HepG2 (cell line): ENCODE measurements at regions not wholly inside any gene's neighbourhood (a gene's known extent, or its start where the extent isn't known, plus 50 kb on each side); places are given as distances from the start of the nearest gene placed in this dataset.

Experiments
- TCF7 ChIP-seq: sonication (generic); IDR thresholded peaks from 2 replicates; pipeline ENCODE4 v1.6.1; 2016; ENCODE audit warnings: antibody characterized with exemption, low read depth
- ZNF224 ChIP-seq: sonication (generic); formaldehyde crosslinking; IDR thresholded peaks from 2 replicates; pipeline ENCODE4 v1.5.0; 2020; ENCODE audit warnings: mild to moderate bottlenecking, missing genetic modification reagents
- ZNF556 ChIP-seq: sonication (generic); formaldehyde crosslinking; IDR thresholded peaks from 2 replicates; pipeline ENCODE4 v1.4.0; 2020; ENCODE audit warnings: mild to moderate bottlenecking, missing genetic modification reagents, borderline replicate concordance
- TF ChIP-seq, protein P1 (sequence below): sonication (generic); formaldehyde crosslinking; IDR thresholded peaks from 2 replicates; pipeline ENCODE4 v1.5.0; 2020; ENCODE audit warnings: mild to moderate bottlenecking, missing genetic modification reagents
- TF ChIP-seq, protein P2 (sequence below): sonication (generic); formaldehyde crosslinking; IDR thresholded peaks from 2 replicates; pipeline ENCODE4 v1.4.0; 2020; ENCODE audit warnings: missing genetic modification reagents, borderline replicate concordance
- TF ChIP-seq, protein P3 (sequence below): sonication (generic); formaldehyde crosslinking; IDR thresholded peaks from 2 replicates; pipeline ENCODE4 v1.4.0; 2020; ENCODE audit warnings: missing genetic modification reagents

DNA sequence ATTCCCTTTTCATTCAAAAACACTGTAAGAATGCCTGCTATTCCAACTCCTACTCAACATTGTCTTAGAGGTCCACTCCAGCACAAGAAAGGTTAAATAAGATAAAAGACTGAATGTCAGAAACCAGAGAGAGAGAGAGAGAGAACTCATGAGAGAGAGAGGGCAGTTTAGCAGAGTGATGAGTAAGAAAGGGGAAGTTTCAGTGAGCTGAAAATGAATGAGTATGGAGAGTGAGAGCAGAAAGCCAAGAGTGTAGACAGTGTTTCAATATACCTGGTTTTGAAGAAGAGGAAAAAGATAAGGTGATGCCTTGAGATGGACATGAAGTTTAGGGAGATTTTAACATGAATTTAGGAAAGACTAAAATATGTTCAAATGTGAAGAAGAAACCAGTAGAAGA lies 528.0 kb upstream of the SEMA6A start (continued):
- no peak for TF ChIP-seq ZNF224 (CRISPR knock-in tag)
- TF ChIP-seq, protein P1, sequence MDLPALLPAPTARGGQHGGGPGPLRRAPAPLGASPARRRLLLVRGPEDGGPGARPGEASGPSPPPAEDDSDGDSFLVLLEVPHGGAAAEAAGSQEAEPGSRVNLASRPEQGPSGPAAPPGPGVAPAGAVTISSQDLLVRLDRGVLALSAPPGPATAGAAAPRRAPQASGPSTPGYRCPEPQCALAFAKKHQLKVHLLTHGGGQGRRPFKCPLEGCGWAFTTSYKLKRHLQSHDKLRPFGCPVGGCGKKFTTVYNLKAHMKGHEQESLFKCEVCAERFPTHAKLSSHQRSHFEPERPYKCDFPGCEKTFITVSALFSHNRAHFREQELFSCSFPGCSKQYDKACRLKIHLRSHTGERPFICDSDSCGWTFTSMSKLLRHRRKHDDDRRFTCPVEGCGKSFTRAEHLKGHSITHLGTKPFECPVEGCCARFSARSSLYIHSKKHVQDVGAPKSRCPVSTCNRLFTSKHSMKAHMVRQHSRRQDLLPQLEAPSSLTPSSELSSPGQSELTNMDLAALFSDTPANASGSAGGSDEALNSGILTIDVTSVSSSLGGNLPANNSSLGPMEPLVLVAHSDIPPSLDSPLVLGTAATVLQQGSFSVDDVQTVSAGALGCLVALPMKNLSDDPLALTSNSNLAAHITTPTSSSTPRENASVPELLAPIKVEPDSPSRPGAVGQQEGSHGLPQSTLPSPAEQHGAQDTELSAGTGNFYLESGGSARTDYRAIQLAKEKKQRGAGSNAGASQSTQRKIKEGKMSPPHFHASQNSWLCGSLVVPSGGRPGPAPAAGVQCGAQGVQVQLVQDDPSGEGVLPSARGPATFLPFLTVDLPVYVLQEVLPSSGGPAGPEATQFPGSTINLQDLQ (CRISPR knock-in tag), result no peak
- TF ChIP-seq TCF7, result no peak
- TF ChIP-seq, protein P2, sequence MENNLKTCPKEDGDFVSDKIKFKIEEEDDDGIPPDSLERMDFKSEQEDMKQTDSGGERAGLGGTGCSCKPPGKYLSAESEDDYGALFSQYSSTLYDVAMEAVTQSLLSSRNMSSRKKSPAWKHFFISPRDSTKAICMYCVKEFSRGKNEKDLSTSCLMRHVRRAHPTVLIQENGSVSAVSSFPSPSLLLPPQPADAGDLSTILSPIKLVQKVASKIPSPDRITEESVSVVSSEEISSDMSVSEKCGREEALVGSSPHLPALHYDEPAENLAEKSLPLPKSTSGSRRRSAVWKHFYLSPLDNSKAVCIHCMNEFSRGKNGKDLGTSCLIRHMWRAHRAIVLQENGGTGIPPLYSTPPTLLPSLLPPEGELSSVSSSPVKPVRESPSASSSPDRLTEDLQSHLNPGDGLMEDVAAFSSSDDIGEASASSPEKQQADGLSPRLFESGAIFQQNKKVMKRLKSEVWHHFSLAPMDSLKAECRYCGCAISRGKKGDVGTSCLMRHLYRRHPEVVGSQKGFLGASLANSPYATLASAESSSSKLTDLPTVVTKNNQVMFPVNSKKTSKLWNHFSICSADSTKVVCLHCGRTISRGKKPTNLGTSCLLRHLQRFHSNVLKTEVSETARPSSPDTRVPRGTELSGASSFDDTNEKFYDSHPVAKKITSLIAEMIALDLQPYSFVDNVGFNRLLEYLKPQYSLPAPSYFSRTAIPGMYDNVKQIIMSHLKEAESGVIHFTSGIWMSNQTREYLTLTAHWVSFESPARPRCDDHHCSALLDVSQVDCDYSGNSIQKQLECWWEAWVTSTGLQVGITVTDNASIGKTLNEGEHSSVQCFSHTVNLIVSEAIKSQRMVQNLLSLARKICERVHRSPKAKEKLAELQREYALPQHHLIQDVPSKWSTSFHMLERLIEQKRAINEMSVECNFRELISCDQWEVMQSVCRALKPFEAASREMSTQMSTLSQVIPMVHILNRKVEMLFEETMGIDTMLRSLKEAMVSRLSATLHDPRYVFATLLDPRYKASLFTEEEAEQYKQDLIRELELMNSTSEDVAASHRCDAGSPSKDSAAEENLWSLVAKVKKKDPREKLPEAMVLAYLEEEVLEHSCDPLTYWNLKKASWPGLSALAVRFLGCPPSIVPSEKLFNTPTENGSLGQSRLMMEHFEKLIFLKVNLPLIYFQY (CRISPR knock-in tag), result no peak
- TF ChIP-seq ZNF556 (CRISPR knock-in tag), result no peak
- TF ChIP-seq, protein P3, sequence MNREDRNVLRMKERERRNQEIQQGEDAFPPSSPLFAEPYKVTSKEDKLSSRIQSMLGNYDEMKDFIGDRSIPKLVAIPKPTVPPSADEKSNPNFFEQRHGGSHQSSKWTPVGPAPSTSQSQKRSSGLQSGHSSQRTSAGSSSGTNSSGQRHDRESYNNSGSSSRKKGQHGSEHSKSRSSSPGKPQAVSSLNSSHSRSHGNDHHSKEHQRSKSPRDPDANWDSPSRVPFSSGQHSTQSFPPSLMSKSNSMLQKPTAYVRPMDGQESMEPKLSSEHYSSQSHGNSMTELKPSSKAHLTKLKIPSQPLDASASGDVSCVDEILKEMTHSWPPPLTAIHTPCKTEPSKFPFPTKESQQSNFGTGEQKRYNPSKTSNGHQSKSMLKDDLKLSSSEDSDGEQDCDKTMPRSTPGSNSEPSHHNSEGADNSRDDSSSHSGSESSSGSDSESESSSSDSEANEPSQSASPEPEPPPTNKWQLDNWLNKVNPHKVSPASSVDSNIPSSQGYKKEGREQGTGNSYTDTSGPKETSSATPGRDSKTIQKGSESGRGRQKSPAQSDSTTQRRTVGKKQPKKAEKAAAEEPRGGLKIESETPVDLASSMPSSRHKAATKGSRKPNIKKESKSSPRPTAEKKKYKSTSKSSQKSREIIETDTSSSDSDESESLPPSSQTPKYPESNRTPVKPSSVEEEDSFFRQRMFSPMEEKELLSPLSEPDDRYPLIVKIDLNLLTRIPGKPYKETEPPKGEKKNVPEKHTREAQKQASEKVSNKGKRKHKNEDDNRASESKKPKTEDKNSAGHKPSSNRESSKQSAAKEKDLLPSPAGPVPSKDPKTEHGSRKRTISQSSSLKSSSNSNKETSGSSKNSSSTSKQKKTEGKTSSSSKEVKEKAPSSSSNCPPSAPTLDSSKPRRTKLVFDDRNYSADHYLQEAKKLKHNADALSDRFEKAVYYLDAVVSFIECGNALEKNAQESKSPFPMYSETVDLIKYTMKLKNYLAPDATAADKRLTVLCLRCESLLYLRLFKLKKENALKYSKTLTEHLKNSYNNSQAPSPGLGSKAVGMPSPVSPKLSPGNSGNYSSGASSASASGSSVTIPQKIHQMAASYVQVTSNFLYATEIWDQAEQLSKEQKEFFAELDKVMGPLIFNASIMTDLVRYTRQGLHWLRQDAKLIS (CRISPR knock-in tag), result no peak
- TF ChIP-seq, all 625 proteins: peak for 0
